Right ventricle myocardium inferior (tissue), 1 donor: ENCODE measurements at regions not wholly inside any gene's neighbourhood (a gene's known extent, or its start where the extent isn't known, plus 50 kb on each side); places are given as distances from the start of the nearest gene placed in this dataset.

Experiments
- ATAC-seq: fragments of 200-7000 bp; cut with Tn5 transposase; one replicate; pipeline ENCODE4 v1.9.1; 2020; ENCODE audit warnings: mild to moderate bottlenecking, moderate library complexity
- DNase-seq: peaks from one replicate; pipeline ENCODE4 v3.0.0; 2021; ENCODE audit errors: missing footprints
- intact Hi-C: fragments of 100-400 bp; cut with DNase I; formaldehyde crosslinking; loops from one replicate; pipeline ENCODE4 v1.11.0; 2022
- donor health status: DM: no; HTN: yes; CAD: no; lungs with severe emphysema.

DNA sequence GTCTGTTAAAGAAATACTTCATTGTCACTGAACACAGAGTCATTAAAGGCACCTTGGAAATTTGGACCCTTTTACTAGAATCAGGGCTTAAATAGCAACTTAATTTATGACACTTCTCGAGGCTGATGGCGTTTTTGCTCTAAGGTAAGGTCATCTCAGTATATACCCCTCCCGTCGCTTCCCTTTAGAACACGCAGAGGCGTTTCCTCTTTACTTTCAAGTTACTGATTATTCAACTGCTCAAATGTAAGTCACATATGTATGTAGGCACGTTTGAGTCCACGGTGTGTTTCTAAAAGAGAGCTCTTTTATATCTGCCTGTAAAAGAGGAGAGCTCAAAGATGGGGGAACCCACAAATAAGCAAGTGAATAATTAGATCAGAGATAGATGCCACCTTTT lies 181.5 kb downstream of the TSHZ3 start:
- ATAC-seq (no peak), DNase-seq (no peak)
- intact Hi-C loops, result no loop called here

DNA sequence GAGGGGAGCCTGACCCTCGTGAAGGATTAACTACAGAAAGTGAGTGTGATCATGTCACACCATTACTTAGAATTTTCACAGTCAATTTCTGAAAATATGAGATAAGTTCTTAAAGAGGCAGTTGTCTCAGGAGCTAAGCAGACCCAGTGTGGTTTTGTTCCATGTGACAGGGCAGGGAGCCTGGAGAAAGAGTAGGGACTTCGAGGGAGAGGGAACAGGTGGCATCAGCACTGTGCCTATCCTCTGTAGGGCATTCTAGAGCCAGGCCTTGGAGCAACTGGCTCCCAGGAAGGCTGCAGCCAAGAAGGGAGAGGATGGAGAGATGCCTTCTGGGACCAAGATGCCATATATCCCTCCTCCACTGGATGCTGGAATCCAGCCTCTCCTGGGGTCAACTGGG lies 183.0 kb downstream of the TSHZ3 start:
- DNase-seq, result no peak
- intact Hi-C loops, result no loop called here
- no peak for ATAC-seq

GRCh38 chr19:31164791-31165251 lies 184.4 kb downstream of the TSHZ3 start:
- intact Hi-C loops, result no loop called here
- no peak for DNase-seq
- ATAC-seq, result no peak

GRCh38 chr19:31160336-31160926 lies 188.8 kb downstream of the TSHZ3 start:
- intact Hi-C loops, result no loop called here
- no peak for ATAC-seq
- no peak for DNase-seq

DNA sequence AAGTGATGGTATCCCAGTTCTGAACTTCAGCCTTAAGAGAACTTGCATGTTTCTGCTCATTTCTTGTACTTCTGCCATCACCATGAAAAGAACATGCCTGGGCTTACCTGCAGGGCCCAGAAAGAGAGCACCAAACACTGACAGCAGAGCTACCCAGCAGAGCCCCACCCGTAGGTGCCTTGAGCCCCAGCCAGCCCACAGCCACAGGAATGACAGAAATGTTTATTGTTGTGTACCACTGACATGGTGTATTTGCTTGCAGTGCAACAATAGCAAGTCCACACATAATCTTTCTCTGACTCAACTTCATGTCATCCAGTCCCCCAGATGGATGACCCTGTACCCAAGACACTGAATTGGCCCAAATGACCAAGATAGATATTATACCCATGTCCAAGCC lies 195.2 kb downstream of the TSHZ3 start:
- no peak for ATAC-seq
- intact Hi-C loops, result no loop called here
- no peak for DNase-seq

DNA sequence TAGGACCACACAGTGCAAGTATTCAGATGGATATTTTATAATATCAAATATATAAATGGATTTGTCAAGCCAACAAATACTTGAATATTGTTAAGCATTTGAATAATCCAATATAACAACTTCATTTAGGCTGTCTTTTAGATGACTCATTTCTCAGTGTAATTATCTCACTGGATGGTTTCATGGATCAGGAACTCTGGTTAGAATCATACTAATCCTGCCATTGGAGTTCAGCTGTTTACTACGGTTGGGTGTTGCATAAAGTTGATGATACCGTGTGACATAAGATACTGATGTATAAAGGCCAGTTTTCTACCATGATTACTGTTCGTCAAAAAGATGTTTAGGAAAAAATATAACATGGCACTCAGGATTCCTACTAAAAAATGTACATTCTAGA lies 196.3 kb downstream of the TSHZ3 start:
- intact Hi-C loops, result no loop called here
- DNase-seq (no peak), ATAC-seq (no peak)

DNA sequence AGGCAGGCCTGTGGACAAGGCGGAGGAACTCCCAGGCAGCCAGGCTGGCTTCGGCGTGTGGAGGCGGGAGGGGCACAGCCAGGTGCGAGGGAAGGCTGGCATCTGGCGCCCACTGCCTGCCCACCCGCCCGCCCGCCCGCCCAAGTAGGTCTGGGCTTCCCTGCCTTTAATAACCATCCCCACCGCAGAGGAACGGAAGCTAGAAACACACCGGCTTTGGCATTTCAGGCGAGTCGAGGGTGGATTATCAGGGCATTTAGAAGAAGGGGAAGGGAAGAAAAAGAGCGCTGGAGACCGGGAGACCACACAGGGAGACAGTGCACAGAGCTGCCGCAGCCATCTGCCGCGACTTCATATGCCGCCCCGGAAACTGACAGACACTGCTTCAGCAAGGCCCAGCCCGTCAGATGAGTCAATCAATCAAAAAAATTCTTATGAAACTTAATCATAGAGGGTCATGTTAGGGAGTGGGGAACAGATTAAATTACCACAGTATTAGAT lies 199.7 kb downstream of the TSHZ3 start:
- DNase-seq, result no peak
- intact Hi-C loops, result no loop called here
- ATAC-seq, result no peak

DNA sequence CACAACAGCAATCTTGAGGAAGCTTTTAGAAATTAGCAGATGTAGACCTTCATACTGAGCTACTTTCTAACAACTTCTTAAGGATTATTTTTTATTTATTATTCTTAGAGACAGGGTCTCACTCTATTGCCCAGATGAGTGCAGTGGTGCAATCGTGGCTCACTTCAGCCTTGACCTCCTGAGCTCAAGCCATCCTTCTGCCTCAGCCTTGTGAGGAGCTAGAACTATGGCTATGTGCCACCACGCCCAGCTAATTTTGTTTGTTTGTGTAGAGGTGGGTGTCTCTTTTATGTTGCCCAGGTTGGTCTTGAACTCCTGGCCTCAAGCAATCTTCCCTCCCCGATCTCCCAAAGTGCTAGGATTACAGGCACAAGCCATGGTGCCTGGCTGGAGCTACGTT lies 200.6 kb downstream of the TSHZ3 start:
- intact Hi-C loops, result no loop called here
- no peak for DNase-seq
- ATAC-seq, result no peak

- no peak for DNase-seq
- no peak for ATAC-seq
- intact Hi-C loops, result no loop called here
Measured at GRCh38 chr19:31147234-31147633, 202.0 kb downstream of the TSHZ3 start.

DNA sequence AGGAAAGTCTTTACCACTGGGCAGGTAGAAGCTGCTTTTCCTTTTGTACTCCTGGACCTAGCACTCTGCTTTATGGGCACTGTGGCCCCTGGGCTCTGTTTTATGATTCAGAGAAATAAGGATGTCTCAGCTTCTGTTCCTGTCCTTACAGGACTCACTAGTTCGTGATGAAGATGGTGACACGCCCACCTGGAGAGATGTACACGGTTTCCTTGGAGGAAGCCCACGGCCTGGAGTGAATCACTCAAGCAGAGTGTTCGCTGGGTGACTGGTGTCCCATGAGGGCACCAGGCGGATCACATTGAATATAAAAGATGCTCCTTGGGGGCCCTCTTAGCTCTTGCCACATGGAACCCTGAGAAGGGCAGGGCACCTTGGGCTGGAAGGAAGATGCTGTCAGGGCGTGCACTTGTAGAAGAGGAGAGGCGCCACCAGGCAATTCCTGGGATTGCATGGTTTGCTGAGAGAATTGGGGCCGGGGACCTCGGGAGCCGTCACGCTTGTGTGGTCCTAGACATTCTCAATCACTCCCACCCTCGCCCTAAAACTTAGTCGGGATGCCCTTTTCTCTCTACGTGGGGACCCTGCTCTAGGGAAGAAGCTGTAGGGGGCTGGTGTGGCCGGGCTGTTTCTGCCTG lies 202.6 kb downstream of the TSHZ3 start:
- intact Hi-C loops, result no loop called here
- ATAC-seq (no peak), DNase-seq (no peak)

DNA sequence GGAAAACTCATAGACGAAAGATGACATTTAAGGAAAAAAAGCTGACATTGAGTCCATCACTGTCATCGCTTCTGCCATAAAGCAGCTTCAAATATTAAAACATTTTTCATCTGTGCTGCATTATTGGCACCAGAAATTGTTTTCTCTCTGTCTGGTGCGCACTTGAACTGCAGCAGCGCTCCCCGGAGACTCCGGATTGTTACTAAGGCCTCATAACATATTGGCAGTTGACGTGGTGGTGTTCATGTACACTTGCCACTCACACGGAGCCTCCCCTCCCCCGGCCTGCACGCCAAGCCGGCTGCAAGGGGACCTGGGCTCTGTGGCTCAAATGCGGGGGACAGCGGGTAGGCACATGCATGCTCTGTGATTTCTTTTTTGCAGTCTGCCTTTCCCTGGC lies 203.2 kb downstream of the TSHZ3 start:
- intact Hi-C loops, result no loop called here
- no peak for DNase-seq
- no peak for ATAC-seq

- DNase-seq (no peak), ATAC-seq (no peak)
- intact Hi-C loops, result no loop called here
Measured at GRCh38 chr19:31145007-31145406, 204.2 kb downstream of the TSHZ3 start.

GRCh38 chr19:31144075-31144870 lies 205.0 kb downstream of the TSHZ3 start:
- no peak for ATAC-seq

DNA sequence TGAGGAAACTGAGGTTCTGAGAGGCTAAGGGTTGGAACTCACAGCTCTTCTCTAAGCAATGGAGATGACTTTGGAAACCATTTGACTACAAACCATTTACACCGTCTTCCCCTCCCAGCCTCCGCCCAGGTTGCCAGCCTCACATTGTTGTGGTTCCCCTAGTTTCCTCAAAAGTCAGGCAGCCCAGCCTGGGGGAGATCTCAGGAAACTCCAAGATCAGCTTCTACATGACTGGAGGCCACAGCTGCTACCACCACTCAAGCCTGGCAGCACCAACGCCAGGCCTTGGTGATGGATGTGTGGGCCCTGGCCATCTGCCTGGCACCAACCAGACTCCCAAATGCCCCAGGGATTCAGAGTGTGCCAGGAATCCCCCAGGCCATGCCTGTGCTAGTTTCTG lies 207.9 kb downstream of the TSHZ3 start:
- no peak for ATAC-seq
- no peak for DNase-seq
- intact Hi-C loops, result no loop called here

More at GRCh38 chr19:31144075-31144870, 205.0 kb downstream of the TSHZ3 start:
- no peak for DNase-seq
- intact Hi-C loops, result no loop called here

- ATAC-seq (no peak), DNase-seq (no peak)
- intact Hi-C loops, result no loop called here
Measured at GRCh38 chr19:31140717-31141116, 208.5 kb downstream of the TSHZ3 start.

GRCh38 chr19:31139871-31140505 lies 209.2 kb downstream of the TSHZ3 start:
- no peak for ATAC-seq
- DNase-seq, result no peak
- intact Hi-C loops, result no loop called here

DNA sequence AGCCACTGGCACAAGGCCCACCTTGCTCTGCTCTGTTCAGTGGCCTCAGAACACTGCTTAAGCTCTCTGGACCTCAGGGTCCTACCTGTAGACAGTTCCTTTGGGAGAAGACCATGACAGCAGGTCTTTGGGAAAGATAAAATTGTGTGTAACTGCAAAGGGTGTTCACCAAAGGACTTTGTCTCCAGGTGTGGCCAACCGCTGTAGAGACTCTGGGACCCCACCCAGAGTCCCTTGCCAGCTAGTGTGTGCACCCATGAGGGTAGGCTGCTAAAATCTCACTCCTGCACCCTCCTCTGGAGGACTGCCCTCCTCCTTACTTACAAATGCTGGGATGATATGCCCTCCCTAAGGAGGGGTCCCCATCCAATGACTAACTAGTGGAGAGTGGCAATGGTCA lies 211.2 kb downstream of the TSHZ3 start:
- intact Hi-C loops, result no loop called here
- DNase-seq (no peak), ATAC-seq (no peak)

DNA sequence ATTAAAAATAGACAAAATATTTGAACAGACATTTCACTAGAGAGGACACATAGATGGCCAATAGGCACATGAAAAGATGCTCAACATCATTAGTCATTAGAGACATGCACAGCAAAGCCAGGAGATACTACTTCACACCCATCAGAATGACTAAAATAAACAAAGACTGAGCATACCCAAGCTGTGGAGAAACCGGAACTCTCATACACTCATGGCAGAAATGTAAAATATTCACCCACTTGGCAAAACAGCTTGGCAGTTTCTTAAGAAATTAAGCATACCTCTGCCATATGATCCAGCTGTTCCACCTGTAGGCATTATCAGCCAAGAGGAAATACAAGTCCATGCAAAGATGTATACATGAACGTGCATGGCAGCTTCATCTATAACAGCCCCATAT lies 213.4 kb downstream of the TSHZ3 start:
- intact Hi-C loops, result no loop called here
- no peak for ATAC-seq
- no peak for DNase-seq

GRCh38 chr19:31132753-31133110 lies 216.5 kb downstream of the TSHZ3 start:
- intact Hi-C loops, result no loop called here
- DNase-seq, result no peak
- no peak for ATAC-seq

DNA sequence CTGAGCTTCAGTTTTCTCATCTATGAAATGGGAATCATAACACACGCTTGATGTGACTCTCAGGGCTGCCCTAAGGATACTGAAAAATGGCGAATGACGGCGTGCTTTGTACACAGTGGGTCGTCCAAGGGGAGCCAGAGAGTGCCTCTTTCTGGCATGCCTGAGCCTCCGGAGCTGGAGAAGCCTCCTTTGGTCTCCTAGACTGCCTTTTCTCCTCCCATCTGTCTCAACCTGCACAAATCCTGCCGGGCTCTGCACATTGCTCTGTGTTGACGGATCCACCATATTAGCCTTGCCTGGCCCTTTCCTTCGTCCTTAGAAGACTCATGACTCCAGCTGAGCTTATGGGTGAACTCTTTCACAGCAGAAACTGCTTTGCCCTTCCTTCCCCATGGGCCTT lies 220.9 kb downstream of the TSHZ3 start:
- DNase-seq, result no peak
- no peak for ATAC-seq
- intact Hi-C loops, result no loop called here
